Neural progenitor cell (in vitro differentiated cells): ENCODE measurements at regions not wholly inside any gene's neighbourhood (a gene's known extent, or its start where the extent isn't known, plus 50 kb on each side); places are given as distances from the start of the nearest gene placed in this dataset.

Experiments used
- DNase-seq: peaks from one replicate; pipeline ENCODE4 v3.0.0-alpha.2; 2016; ENCODE audit warnings: low spot score
- H2AFZ ChIP-seq: fragments of 200-600 bp; sonication (generic); replicated peaks from 2 replicates; pipeline ENCODE4 v1.6.1; 2016; ENCODE audit warnings: antibody characterized with exemption
- H3F3A ChIP-seq: fragments of 200-600 bp; sonication (generic); 2 replicates; pipeline ENCODE4 v1.6.1; 2016; ENCODE audit warnings: antibody characterized with exemption, low read depth
- H3K27ac ChIP-seq: fragments of 200-600 bp; sonication (generic); 2 replicates; pipeline ENCODE4 v1.5.1; 2016; ENCODE audit warnings: mild to moderate bottlenecking
- H3K27me3 ChIP-seq: fragments of 200-600 bp; sonication (generic); 2 replicates; pipeline ENCODE4 v1.6.1; 2016; ENCODE audit warnings: mild to moderate bottlenecking, moderate library complexity
- H3K36me3 ChIP-seq: fragments of 200-600 bp; sonication (generic); 2 replicates; pipeline ENCODE4 v1.5.1; 2016
- H3K4me1 ChIP-seq: fragments of 200-600 bp; sonication (generic); 2 replicates; pipeline ENCODE4 v1.6.1; 2016; ENCODE audit warnings: mixed run types
- H3K4me2 ChIP-seq: fragments of 200-600 bp; sonication (generic); 2 replicates; pipeline ENCODE4 v1.6.1; 2016
- H3K4me3 ChIP-seq: fragments of 200-600 bp; sonication (generic); 2 replicates; pipeline ENCODE4 v1.5.1; 2016
- H3K79me2 ChIP-seq: fragments of 200-600 bp; sonication (generic); 2 replicates; pipeline ENCODE4 v1.6.1; 2016; ENCODE audit warnings: low read depth
- H3K9ac ChIP-seq: fragments of 200-600 bp; sonication (generic); 2 replicates; pipeline ENCODE4 v1.6.1; 2016
- H3K9me3 ChIP-seq: fragments of 200-600 bp; sonication (generic); 2 replicates; pipeline ENCODE4 v1.5.1; 2016; ENCODE audit warnings: low read depth
- H4K20me1 ChIP-seq: fragments of 200-600 bp; sonication (generic); 2 replicates; pipeline ENCODE4 v1.6.1; 2016; ENCODE audit warnings: low read depth
- H3K27ac Mint-ChIP-seq: 3 replicates; pipeline ENCODE4 v1.8.0; 2021; ENCODE audit warnings: mixed read lengths
- H3K27me3 Mint-ChIP-seq: 2 replicates; pipeline ENCODE4 v1.8.0; 2022; ENCODE audit warnings: low read depth, mild to moderate bottlenecking, inconsistent platforms, moderate library complexity, mixed read lengths; ENCODE audit not compliant: insufficient read depth
- H3K36me3 Mint-ChIP-seq: 3 replicates; pipeline ENCODE4 v1.8.0; 2021; ENCODE audit warnings: mixed read lengths
- H3K4me1 Mint-ChIP-seq: 3 replicates; pipeline ENCODE4 v1.8.0; 2021; ENCODE audit warnings: mixed read lengths
- H3K4me3 Mint-ChIP-seq: 3 replicates; pipeline ENCODE4 v1.8.0; 2021; ENCODE audit warnings: mild to moderate bottlenecking, moderate library complexity, mixed read lengths
- H3K9me3 Mint-ChIP-seq: 3 replicates; pipeline ENCODE4 v1.8.0; 2020; ENCODE audit warnings: mixed read lengths
- EZH2 ChIP-seq: fragments of 200-600 bp; sonication (generic); IDR thresholded peaks from 2 replicates; pipeline ENCODE4 v1.6.1; 2017; ENCODE audit warnings: antibody characterized with exemption, mild to moderate bottlenecking, moderate library complexity
- EZH2phosphoT487 ChIP-seq: fragments of 200-600 bp; sonication (generic); IDR thresholded peaks from 2 replicates; pipeline ENCODE4 v1.6.1; 2017; ENCODE audit warnings: antibody characterized with exemption
- TF ChIP-seq, protein P1 (sequence below): fragments of 200-600 bp; sonication (generic); IDR thresholded peaks from 2 replicates; pipeline ENCODE4 v1.5.1; 2017; ENCODE audit warnings: antibody characterized with exemption, mild to moderate bottlenecking

DNA sequence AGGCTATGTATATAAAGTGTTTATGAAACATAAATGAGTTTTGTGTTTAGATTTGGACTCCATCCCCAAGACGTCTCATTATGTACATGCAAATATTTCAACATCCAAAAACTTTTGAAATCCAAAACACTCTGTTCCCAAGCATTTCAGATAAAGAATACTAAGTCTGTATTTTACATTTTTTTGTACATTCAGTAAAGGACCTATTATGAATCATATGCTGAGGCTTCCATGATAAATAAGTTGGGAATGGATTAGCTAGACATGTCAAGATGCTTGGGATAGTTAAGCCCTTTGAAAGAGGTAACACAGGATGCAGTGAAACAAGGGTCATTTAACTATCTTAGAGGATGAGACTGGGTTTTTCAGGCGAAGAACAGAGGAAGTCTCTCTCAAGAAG is 262.9 kb downstream of the SNX13 start:
- Histone ChIP-seq H3K4me1 (peaks cover 16% of the 10 kb centered on the region), H3K36me3 (no peaks in the 10 kb centered on the region), H3K9me3 (no peaks in the 10 kb centered on the region), H3K9ac (no peak overlapping the region), H3K79me2 (no peaks in the 10 kb centered on the region), H3K4me2 (no peak overlapping the region), H3K4me3 (no peak overlapping the region), H2AFZ (no peak overlapping the region), H3K27me3 (no peaks in the 10 kb centered on the region), H4K20me1 (no peaks in the 10 kb centered on the region), H3F3A (no peaks in the 10 kb centered on the region), H3K27ac (no peak overlapping the region)
- Mint-ChIP-seq H3K36me3 (no peaks in the 10 kb centered on the region), H3K27me3 (peaks cover 4% of the 10 kb centered on the region), H3K4me1 (peaks cover 22% of the 10 kb centered on the region), H3K27ac (no peak overlapping the region), H3K4me3 (no peak overlapping the region), H3K9me3 (no peaks in the 10 kb centered on the region)
- no peak for DNase-seq
- TF ChIP-seq, protein P1, sequence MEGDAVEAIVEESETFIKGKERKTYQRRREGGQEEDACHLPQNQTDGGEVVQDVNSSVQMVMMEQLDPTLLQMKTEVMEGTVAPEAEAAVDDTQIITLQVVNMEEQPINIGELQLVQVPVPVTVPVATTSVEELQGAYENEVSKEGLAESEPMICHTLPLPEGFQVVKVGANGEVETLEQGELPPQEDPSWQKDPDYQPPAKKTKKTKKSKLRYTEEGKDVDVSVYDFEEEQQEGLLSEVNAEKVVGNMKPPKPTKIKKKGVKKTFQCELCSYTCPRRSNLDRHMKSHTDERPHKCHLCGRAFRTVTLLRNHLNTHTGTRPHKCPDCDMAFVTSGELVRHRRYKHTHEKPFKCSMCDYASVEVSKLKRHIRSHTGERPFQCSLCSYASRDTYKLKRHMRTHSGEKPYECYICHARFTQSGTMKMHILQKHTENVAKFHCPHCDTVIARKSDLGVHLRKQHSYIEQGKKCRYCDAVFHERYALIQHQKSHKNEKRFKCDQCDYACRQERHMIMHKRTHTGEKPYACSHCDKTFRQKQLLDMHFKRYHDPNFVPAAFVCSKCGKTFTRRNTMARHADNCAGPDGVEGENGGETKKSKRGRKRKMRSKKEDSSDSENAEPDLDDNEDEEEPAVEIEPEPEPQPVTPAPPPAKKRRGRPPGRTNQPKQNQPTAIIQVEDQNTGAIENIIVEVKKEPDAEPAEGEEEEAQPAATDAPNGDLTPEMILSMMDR: no peak
- TF ChIP-seq EZH2phosphoT487 (no peak), EZH2 (no peak)

DNA sequence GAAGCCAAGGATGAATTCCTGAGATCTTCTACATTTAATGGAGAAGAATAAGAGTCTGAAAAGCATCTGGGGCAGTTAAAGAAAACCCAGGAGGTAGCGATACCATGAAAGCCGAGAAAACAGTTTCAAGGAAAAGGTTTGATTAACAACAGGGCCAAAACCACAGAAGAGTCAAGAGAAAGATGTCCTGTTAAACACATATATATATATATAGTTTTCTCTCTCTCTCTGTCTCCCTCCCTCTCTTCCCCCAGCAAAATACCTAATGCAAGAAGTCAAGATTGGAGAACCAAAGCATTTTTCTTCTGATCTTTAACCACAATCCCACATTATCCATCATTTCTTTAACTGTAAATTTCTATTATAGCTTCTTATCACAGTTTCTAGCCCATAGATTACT is 261.4 kb downstream of the SNX13 start:
- Mint-ChIP-seq H3K27me3 (peaks cover 4% of the 10 kb centered on the region), H3K27ac (no peak overlapping the region), H3K4me3 (no peak overlapping the region), H3K9me3 (no peaks in the 10 kb centered on the region), H3K36me3 (no peaks in the 10 kb centered on the region), H3K4me1 (peaks cover 22% of the 10 kb centered on the region)
- no peak for DNase-seq
- H4K20me1 ChIP-seq: no peaks in the 10 kb centered on the region
- no peaks in the 10 kb centered on the region for H3K27me3 ChIP-seq
- no peak overlapping the region for H3K27ac ChIP-seq
- no peak overlapping the region for H3K9ac ChIP-seq
- TF ChIP-seq EZH2: no peak
- TF ChIP-seq, protein P1: no peak
- no peak for TF ChIP-seq EZH2phosphoT487
- H3K36me3 ChIP-seq: no peaks in the 10 kb centered on the region
- H3F3A ChIP-seq: no peaks in the 10 kb centered on the region
- H3K9me3 ChIP-seq: no peaks in the 10 kb centered on the region
- H3K4me2 ChIP-seq: no peak overlapping the region
- H2AFZ ChIP-seq: no peak overlapping the region
- H3K4me1 ChIP-seq: peaks cover 16% of the 10 kb centered on the region
- no peaks in the 10 kb centered on the region for H3K79me2 ChIP-seq
- H3K4me3 ChIP-seq: no peak overlapping the region

DNA sequence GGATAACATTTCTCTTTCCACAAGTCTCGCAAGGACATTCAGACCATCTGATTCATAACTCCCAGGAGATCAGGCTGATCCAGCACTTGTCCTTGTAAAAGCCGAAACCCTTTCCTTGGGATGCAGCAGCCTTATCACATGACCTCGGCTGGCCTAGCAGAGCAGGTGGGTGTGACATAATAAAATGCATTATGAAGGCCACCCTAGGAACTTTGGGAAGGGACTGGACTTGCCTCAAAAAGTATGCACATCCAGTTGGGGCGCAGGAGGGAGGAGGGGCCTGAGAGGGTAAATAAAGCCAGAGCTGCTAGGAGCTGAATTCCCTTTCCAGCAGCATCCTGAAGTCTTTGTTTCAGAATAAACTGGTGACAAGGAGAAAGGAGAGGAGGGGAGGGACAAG is 260.8 kb downstream of the SNX13 start:
- TF ChIP-seq EZH2: no peak
- TF ChIP-seq, protein P1: no peak
- no peak for TF ChIP-seq EZH2phosphoT487
- Mint-ChIP-seq H3K4me1 (peaks cover 22% of the 10 kb centered on the region), H3K27ac (no peak overlapping the region), H3K9me3 (no peaks in the 10 kb centered on the region), H3K4me3 (no peak overlapping the region), H3K27me3 (no peaks in the 10 kb centered on the region), H3K36me3 (no peaks in the 10 kb centered on the region)
- no peaks in the 10 kb centered on the region for H3K36me3 ChIP-seq
- no peaks in the 10 kb centered on the region for H3K9me3 ChIP-seq
- H3K4me1 ChIP-seq: peaks cover 16% of the 10 kb centered on the region
- H3K9ac ChIP-seq: no peak overlapping the region
- H3F3A ChIP-seq: no peaks in the 10 kb centered on the region
- H3K4me3 ChIP-seq: no peak overlapping the region
- peak overlapping the region; percentile 58 for H2AFZ ChIP-seq
- no peaks in the 10 kb centered on the region for H4K20me1 ChIP-seq
- peak overlapping the region; percentile 11 for H3K27ac ChIP-seq
- no peaks in the 10 kb centered on the region for H3K79me2 ChIP-seq
- H3K27me3 ChIP-seq: no peaks in the 10 kb centered on the region
- DNase-seq: peak; percentile 40
- peak overlapping the region; percentile 25 for H3K4me2 ChIP-seq
